ENCODE measurements at regions not wholly inside any gene's neighbourhood (a gene's known extent, or its start where the extent isn't known, plus 50 kb on each side); places are given as distances from the start of the nearest gene placed in this dataset.

DNA sequence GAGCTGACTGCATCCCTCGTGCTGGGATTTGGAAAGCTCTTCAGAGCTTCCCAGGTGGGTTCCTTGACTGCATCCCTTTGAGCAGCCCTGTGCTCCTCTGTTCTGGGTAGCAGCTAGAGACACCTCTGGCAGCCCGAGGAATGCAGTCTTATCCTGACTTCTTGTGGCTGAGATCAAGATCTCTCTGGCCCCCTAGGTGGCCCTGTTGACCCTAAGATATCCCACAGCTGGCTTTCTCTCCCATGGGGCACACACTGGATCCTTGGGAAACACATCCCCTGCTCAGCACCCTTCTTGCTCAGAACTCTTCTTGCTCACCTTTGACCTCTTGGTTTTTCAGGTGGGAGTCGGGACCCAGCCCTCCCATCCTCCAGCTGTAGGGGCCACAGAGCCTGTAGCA lies 237.2 kb downstream of the TSN start:
- DNase-seq (ENCODE audit: low read depth) (no peak), FAIRE-seq (no peak)
- Histone ChIP-seq H3K4me3 (ENCODE audit: low read depth, low read length) (no peak overlapping the region), H3K27me3 (ENCODE audit: control insufficient read depth, insufficient read depth, low read length) (no peaks in the 10 kb centered on the region), H3K36me3 (ENCODE audit: control insufficient read depth, insufficient read depth, low read length) (no peaks in the 10 kb centered on the region)
- TF ChIP-seq, protein P1, sequence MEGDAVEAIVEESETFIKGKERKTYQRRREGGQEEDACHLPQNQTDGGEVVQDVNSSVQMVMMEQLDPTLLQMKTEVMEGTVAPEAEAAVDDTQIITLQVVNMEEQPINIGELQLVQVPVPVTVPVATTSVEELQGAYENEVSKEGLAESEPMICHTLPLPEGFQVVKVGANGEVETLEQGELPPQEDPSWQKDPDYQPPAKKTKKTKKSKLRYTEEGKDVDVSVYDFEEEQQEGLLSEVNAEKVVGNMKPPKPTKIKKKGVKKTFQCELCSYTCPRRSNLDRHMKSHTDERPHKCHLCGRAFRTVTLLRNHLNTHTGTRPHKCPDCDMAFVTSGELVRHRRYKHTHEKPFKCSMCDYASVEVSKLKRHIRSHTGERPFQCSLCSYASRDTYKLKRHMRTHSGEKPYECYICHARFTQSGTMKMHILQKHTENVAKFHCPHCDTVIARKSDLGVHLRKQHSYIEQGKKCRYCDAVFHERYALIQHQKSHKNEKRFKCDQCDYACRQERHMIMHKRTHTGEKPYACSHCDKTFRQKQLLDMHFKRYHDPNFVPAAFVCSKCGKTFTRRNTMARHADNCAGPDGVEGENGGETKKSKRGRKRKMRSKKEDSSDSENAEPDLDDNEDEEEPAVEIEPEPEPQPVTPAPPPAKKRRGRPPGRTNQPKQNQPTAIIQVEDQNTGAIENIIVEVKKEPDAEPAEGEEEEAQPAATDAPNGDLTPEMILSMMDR (IDR thresholded peaks at IDR 0.05; ENCODE audit: insufficient read depth, low read length, severe bottlenecking) = no peak

DNA sequence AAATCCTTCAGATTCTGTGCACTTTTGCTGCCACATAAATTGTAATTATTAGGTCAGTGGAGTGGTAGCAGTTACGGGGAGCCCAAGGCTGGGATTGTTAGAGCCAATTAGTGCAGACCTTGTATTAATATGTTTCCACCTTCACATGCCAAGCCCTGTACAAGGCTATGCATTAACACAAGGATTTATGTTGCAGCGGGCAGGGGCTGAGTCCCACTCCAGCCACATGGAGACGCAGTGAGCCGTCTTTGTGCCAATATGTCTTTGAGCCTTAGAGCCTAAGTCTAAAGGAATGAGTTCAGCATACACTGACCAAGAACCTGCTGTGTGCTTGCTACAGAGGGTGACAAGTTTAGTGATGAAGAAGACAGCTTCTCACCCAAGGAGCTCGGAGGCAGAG lies 238.2 kb downstream of the TSN start:
- TF ChIP-seq, protein P1 (IDR thresholded peaks at IDR 0.05; ENCODE audit: insufficient read depth, low read length, severe bottlenecking) = no peak
- no peak for DNase-seq (ENCODE audit: low read depth)
- H3K4me3 ChIP-seq (ENCODE audit: low read depth, low read length) = no peak overlapping the region
- FAIRE-seq = no peak
- no peaks in the 10 kb centered on the region for H3K27me3 ChIP-seq (ENCODE audit: control insufficient read depth, insufficient read depth, low read length)
- no peaks in the 10 kb centered on the region for H3K36me3 ChIP-seq (ENCODE audit: control insufficient read depth, insufficient read depth, low read length)

GRCh38 chr2:121994238-121995206 lies 239.1 kb downstream of the TSN start:
- TF ChIP-seq, protein P1 (IDR thresholded peaks at IDR 0.05; ENCODE audit: insufficient read depth, low read length, severe bottlenecking) = no peak
- H3K27me3 ChIP-seq (ENCODE audit: control insufficient read depth, insufficient read depth, low read length) = no peaks in the 10 kb centered on the region
- H3K36me3 ChIP-seq (ENCODE audit: control insufficient read depth, insufficient read depth, low read length) = no peaks in the 10 kb centered on the region
- DNase-seq (ENCODE audit: low read depth) (no peak), FAIRE-seq (no peak)
- no peak overlapping the region for H3K4me3 ChIP-seq (ENCODE audit: low read depth, low read length)

DNA sequence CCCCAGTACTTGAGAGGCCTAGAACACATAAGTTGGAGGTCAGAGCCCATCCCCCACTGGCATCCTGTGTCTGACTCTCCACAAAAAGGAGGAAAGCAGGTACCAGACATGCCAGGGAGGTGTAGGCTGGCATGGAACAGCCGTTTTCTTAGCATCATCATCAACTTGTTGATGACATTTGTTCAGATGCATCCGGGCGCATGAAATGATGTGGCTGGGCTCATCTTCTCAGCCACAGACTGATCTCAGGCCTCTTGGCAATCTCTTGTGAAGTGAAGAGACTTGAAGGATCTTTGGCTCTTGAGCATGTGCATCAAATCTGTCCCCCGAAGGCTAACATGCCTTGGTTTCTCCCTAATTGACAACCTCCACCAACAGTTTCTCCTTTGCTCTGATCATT lies 243.3 kb downstream of the TSN start:
- Histone ChIP-seq H3K36me3 (ENCODE audit: control insufficient read depth, insufficient read depth, low read length) (no peaks in the 10 kb centered on the region), H3K4me3 (ENCODE audit: low read depth, low read length) (no peak overlapping the region), H3K27me3 (ENCODE audit: control insufficient read depth, insufficient read depth, low read length) (no peaks in the 10 kb centered on the region)
- TF ChIP-seq, protein P1 (IDR thresholded peaks at IDR 0.05; ENCODE audit: insufficient read depth, low read length, severe bottlenecking) = no peak
- DNase-seq (ENCODE audit: low read depth) = no peak
- peak; percentile 95 for FAIRE-seq

DNA sequence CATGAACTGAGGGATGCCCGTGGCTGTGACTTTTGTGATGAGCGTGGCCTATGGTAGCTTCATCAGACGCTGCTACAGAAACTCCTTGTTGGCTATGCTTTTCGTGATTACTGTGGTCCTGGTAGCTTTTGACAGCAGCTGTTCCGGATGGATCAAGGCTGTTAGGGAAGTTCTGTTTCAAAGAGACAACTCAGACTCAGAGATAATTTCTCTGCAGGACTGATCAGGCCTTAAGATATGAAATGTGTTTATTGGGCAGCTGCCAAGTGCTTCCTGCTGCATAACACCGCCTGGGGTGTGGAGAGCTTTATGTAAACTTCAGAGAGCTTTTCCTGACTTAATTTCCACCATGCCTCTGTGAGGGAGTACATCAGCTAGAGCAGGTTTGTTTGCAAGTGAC lies 243.8 kb downstream of the TSN start:
- H3K4me3 ChIP-seq (ENCODE audit: low read depth, low read length) = no peak overlapping the region
- TF ChIP-seq, protein P1 (IDR thresholded peaks at IDR 0.05; ENCODE audit: insufficient read depth, low read length, severe bottlenecking) = no peak
- no peaks in the 10 kb centered on the region for H3K36me3 ChIP-seq (ENCODE audit: control insufficient read depth, insufficient read depth, low read length)
- DNase-seq (ENCODE audit: low read depth) (peak; percentile 12), FAIRE-seq (no peak)
- no peaks in the 10 kb centered on the region for H3K27me3 ChIP-seq (ENCODE audit: control insufficient read depth, insufficient read depth, low read length)

Measured in bronchial epithelial cell (primary cell).